ENCODE measurements at regions not wholly inside any gene's neighbourhood (a gene's known extent, or its start where the extent isn't known, plus 50 kb on each side); places are given as distances from the start of the nearest gene placed in this dataset.

GRCh38 chr3:176055836-176056235 is 1141.4 kb downstream of the TBL1XR1 start:
- TF ChIP-seq CTCF (optimal IDR thresholded peaks at IDR 0.05 in 1 of 3, IDR thresholded peaks at IDR 0.05 in 1 of 3, conservative IDR thresholded peaks at IDR 0.05 in 1 of 3; ENCODE audit: extremely low read depth in 1 of 3, insufficient read depth in 2 of 3, low read length in 3 of 3) (no peak), EZH2 (IDR thresholded peaks at IDR 0.05; ENCODE audit: low read length) (no peak)
